ENCODE measurements at regions not wholly inside any gene's neighbourhood (a gene's known extent, or its start where the extent isn't known, plus 50 kb on each side); places are given as distances from the start of the nearest gene placed in this dataset.

DNA sequence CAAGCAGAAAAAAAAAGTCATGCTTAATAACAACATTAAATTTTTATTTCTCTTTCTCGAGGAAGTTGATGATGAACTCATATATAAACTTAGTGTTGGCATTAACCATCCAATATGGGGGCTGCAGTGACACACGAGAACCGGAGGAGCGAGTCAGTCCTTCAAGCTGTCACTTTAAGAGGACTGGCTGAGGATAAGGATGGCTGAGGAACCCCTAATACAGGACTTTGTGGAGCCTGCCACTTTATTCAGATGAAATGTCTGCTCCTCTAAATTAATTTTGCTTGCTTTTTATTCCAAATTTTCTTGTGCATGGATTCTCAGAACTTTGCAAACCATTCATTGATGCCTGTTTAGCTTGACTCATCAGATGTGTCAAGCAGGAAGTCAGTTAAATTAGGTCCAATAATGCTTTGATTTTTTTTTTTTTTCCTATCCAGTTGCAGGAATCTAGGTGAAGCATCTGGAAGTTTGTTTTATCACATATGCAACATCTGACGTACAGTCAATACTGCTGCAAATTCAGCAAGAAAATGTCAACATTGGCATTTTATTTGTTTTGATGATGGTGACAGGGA is 144.2 kb upstream of the COL5A1 start:
- Histone ChIP-seq H2AFZ (ENCODE audit: low read length) (no peak overlapping the region), H4K20me1 (replicated peaks in 1 of 2; ENCODE audit: control insufficient read depth in 1 of 2, insufficient read depth in 2 of 2, low read length in 2 of 2) (no peaks in the 10 kb centered on the region), H3K23ac (ENCODE audit: insufficient read length) (no peak overlapping the region), H3K18ac (ENCODE audit: extremely low read depth, low read length) (no peak overlapping the region), H4K91ac (replicated peaks; ENCODE audit: insufficient read length, low read length) (no peak overlapping the region), H3K14ac (ENCODE audit: insufficient read length) (no peak overlapping the region), H3K4me1 (replicated peaks in 1 of 4; ENCODE audit: control insufficient read depth in 3 of 4, insufficient read depth in 4 of 4, low read length in 3 of 4) (peaks cover 0 to 5% (median 0%) of the 10 kb centered on the region in 4 experiments; a peak in 2 of 7 replicates), H3K27me3 (replicated peaks in 1 of 4; ENCODE audit: control insufficient read depth in 3 of 4, extremely low read depth in 1 of 4, insufficient read depth in 3 of 4, low read length in 3 of 4) (no peaks in the 10 kb centered on the region; a peak in 1 of 7 replicates), H4K5ac (ENCODE audit: insufficient read length, low read depth, low read length) (no peak overlapping the region), H2BK20ac (ENCODE audit: low read length) (no peak overlapping the region), H3K23me2 (ENCODE audit: low read depth, low read length) (no peaks in the 10 kb centered on the region), H4K8ac (ENCODE audit: extremely low read depth, insufficient read depth, low read length) (no peak overlapping the region), H2BK12ac (ENCODE audit: low read depth, low read length) (no peak overlapping the region), H3K9me3 (ENCODE audit: insufficient read depth in 2 of 2, low read depth in 1 of 2, low read length in 1 of 2) (no peaks in the 10 kb centered on the region; a peak in 1 of 4 replicates), H3K79me1 (ENCODE audit: low read depth, low read length) (no peaks in the 10 kb centered on the region), H2BK5ac (ENCODE audit: low read depth, low read length) (no peak overlapping the region), H2BK120ac (replicated peaks; ENCODE audit: low read depth, low read length) (no peak overlapping the region), H3K56ac (replicated peaks; ENCODE audit: insufficient read length, low read depth, low read length) (no peak overlapping the region), H3K9ac (replicated peaks in 1 of 4; ENCODE audit: extremely low read depth in 1 of 4, low read depth in 3 of 4, low read length in 3 of 4) (no peak overlapping the region), H3K79me2 (ENCODE audit: control insufficient read depth in 1 of 2, insufficient read depth in 2 of 2, low read length in 2 of 2) (no peaks in the 10 kb centered on the region), H3K4me2 (ENCODE audit: insufficient read depth in 1 of 2, low read depth in 2 of 2, low read length in 2 of 2) (no peak overlapping the region), H2BK15ac (ENCODE audit: low read length) (no peak overlapping the region), H3K4me3 (ENCODE audit: extremely low read depth in 1 of 4, insufficient read depth in 2 of 4, low read depth in 3 of 4, low read length in 4 of 4) (no peak overlapping the region), H3K36me3 (ENCODE audit: control insufficient read depth in 2 of 4, insufficient read depth in 4 of 4, low read length in 3 of 4) (no peaks in the 10 kb centered on the region), H3K4ac (replicated peaks; ENCODE audit: insufficient read length, low read depth, low read length) (no peak overlapping the region), H2AK5ac (ENCODE audit: low read depth, low read length) (no peak overlapping the region), H3K27ac (ENCODE audit: low read depth, low read length) (no peak overlapping the region)
- ChIA-PET POLR2A (ENCODE audit: partially characterized antibody) (no interaction called here), CTCF (ENCODE audit: partially characterized antibody) (no interaction called here)
- DNase-seq (ENCODE audit: low read depth in 1 of 2, low spot score in 2 of 2) (no peak), FAIRE-seq (no peak)
- 90% methylated on average over 5 of the region's 5 CpGs; no CpG with 5 or more reads in 1 of the 2 experiments for WGBS, 2 experiments (ENCODE audit: extremely low coverage in 1 of 2, insufficient coverage in 1 of 2, insufficient read length in 1 of 2, insufficient replicate concordance in 2 of 2, low coverage in 1 of 2, low lambda C conversion rate in 2 of 2, missing lambda C conversion rate in 1 of 2)
- TF ChIP-seq TAF7 (optimal IDR thresholded peaks at IDR 0.05; ENCODE audit: borderline replicate concordance, low read depth, low read length) (no peak), E2F6 (IDR thresholded peaks at IDR 0.05) (no peak), POU5F1 (IDR thresholded peaks at IDR 0.05; ENCODE audit: low read depth, low read length) (no peak), JUN (IDR thresholded peaks at IDR 0.05; ENCODE audit: low read depth, low read length) (no peak), KDM1A (IDR thresholded peaks at IDR 0.05; ENCODE audit: borderline replicate concordance, low read length) (no peak), RFX5 (IDR thresholded peaks at IDR 0.05; ENCODE audit: borderline replicate concordance, low read depth, low read length) (no peak), SUZ12 (IDR thresholded peaks at IDR 0.05; ENCODE audit: low read length) (no peak), FOSL1 (IDR thresholded peaks at IDR 0.05; ENCODE audit: insufficient read depth, low read depth, low read length) (no peak), SAP30 (IDR thresholded peaks at IDR 0.05; ENCODE audit: insufficient read depth, insufficient replicate concordance, low read length) (no peak), SRF (IDR thresholded peaks at IDR 0.05; ENCODE audit: low read depth, low read length) (no peak), CHD1 (IDR thresholded peaks at IDR 0.05; ENCODE audit: low read depth, low read length) (no peak), TAF1 (IDR thresholded peaks at IDR 0.05; ENCODE audit: low read depth, low read length) (no peak), EGR1 (IDR thresholded peaks at IDR 0.05; ENCODE audit: borderline replicate concordance, low read depth, low read length) (no peak)
